Fibroblast of mammary gland (primary cell): ENCODE measurements at regions not wholly inside any gene's neighbourhood (a gene's known extent, or its start where the extent isn't known, plus 50 kb on each side); places are given as distances from the start of the nearest gene placed in this dataset.

Source experiments
- DNase-seq: peaks from one replicate; pipeline ENCODE4 v3.0.0-alpha.2; 2010; ENCODE audit warnings: low read depth
- H3K4me3 ChIP-seq: 2 replicates; pipeline ENCODE4 v1.5.1; 2011; ENCODE audit warnings: low read depth, mild to moderate bottlenecking, low read length, moderate library complexity; ENCODE audit not compliant: control insufficient read depth
- CTCF ChIP-seq: conservative IDR thresholded peaks from 2 replicates; pipeline ENCODE4 v1.5.1; 2011; ENCODE audit warnings: low read depth, low read length, inconsistent platforms; ENCODE audit not compliant: control insufficient read depth, insufficient read depth

GRCh38 chr4:154677300-154677699, 64.8 kb upstream of the FGG start:
- H3K4me3 ChIP-seq, result no peak overlapping the region
- DNase-seq, result no peak
- no peak for TF ChIP-seq CTCF

GRCh38 chr4:154677923-154678322, 65.5 kb upstream of the FGG start:
- TF ChIP-seq CTCF, result no peak
- H3K4me3 ChIP-seq, result no peak overlapping the region
- no peak for DNase-seq

- TF ChIP-seq CTCF, result no peak
- DNase-seq, result no peak
- no peak overlapping the region for H3K4me3 ChIP-seq
These were observed 59.7 kb upstream of the LRAT start for GRCh38 chr4:154683956-154684681.

- no peak overlapping the region for H3K4me3 ChIP-seq
- TF ChIP-seq CTCF, result peak; percentile 24
- peak; percentile 18 for DNase-seq
These were observed 57.0 kb upstream of the LRAT start for GRCh38 chr4:154686838-154687237.

GRCh38 chr4:154687840-154688239, 56.0 kb upstream of the LRAT start:
- no peak for TF ChIP-seq CTCF
- no peak overlapping the region for H3K4me3 ChIP-seq

GRCh38 chr4:154691229-154691628, 52.6 kb upstream of the LRAT start:
- H3K4me3 ChIP-seq, result no peak overlapping the region
- TF ChIP-seq CTCF, result no peak
- no peak for DNase-seq

More at GRCh38 chr4:154687840-154688239, 56.0 kb upstream of the LRAT start:
- DNase-seq, result no peak
